HCT116 (cell line): ENCODE measurements at regions not wholly inside any gene's neighbourhood (a gene's known extent, or its start where the extent isn't known, plus 50 kb on each side); places are given as distances from the start of the nearest gene placed in this dataset.

ENCODE experiments used
- ATAC-seq: fragments of 200-7000 bp; cut with Tn5 transposase; 2 replicates; pipeline ENCODE4 v1.9.1; 2020; ENCODE audit warnings: mild to moderate bottlenecking, moderate library complexity
- BruUV-seq: library from RNA; stranded (reverse); fragments of 400-500 nt; replicated peaks from 2 replicates; lab custom pipeline; 2021; lab: Mats Ljungman, UMichigan
- CTCF ChIA-PET: fragments of 300-600 bp; sonication (Branson Sonifier 250); formaldehyde crosslinking; loops from one replicate; lab custom pipeline; 2021; ENCODE audit warnings: antibody characterized with exemption; lab: Charles Lee
- POLR2A ChIA-PET: fragments of 300-600, 350-600 bp; sonication (Branson Sonifier 250); formaldehyde crosslinking; loops from one replicate; lab custom pipeline; 2021; ENCODE audit warnings: antibody characterized with exemption; lab: Charles Lee
- RAD21 ChIA-PET, 2 experiments: fragments of 300-600 bp; sonication (Branson Sonifier 250); formaldehyde crosslinking; loops; one replicate each; lab custom pipeline; 2023; ENCODE audit warnings: low total read pairs in 2 of 2; ENCODE audit not compliant: uncharacterized antibody in 2 of 2, unreplicated experiment in 2 of 2, low non-redundant PET in 1 of 2; lab: Charles Lee
- DNase-seq: peaks from one replicate; pipeline ENCODE4 v3.0.0-alpha.2; 2010; ENCODE audit warnings: low read depth, low spot score
- H2AFZ ChIP-seq: fragments of 200-600 bp; shearing (Covaris generic), sonication (generic); 2 replicates; pipeline ENCODE4 v1.6.1; 2017; ENCODE audit warnings: low read depth, mixed run types, mixed read lengths, antibody characterized with exemption, low read length; ENCODE audit not compliant: poor library complexity, severe bottlenecking
- H3K27ac ChIP-seq: 2 replicates; pipeline ENCODE4 v1.5.1; 2012; ENCODE audit warnings: low read depth, low read length
- H3K27me3 ChIP-seq: fragments of 200-600 bp; sonication (generic); 2 replicates; pipeline ENCODE4 v1.6.1; 2016; ENCODE audit warnings: mixed run types, low read length, mixed read lengths; ENCODE audit not compliant: insufficient read depth
- H3K36me3 ChIP-seq, 2 experiments: fragments of 200-500 bp in 1 of 2; fragments of 200-600 bp in 1 of 2; sonication (Bioruptor generic) in 1 of 2; sonication (generic) in 1 of 2; 2 replicates each; pipeline versions ENCODE4 v1.5.1 to v1.6.1; 2014 to 2016; ENCODE audit warnings: low read length in 2 of 2, inconsistent platforms in 1 of 2, mixed read lengths in 1 of 2, mixed run types in 1 of 2; ENCODE audit not compliant: insufficient read depth in 2 of 2, control insufficient read depth in 1 of 2
- H3K4me1 ChIP-seq, 2 experiments: fragments of 200-600 bp in 1 of 2; sonication (generic) in 1 of 2; 2 replicates each; pipeline versions ENCODE4 v1.5.1 to v1.6.1; 2012 to 2017; ENCODE audit warnings: low read length in 2 of 2, inconsistent platforms in 1 of 2, mild to moderate bottlenecking in 1 of 2, mixed read lengths in 1 of 2, mixed run types in 1 of 2, moderate library complexity in 1 of 2; ENCODE audit not compliant: insufficient read depth in 2 of 2, control insufficient read depth in 1 of 2
- H3K4me2 ChIP-seq: fragments of 200-600 bp; sonication (generic); 2 replicates; pipeline ENCODE4 v1.6.1; 2017; ENCODE audit warnings: mixed run types, low read length, mixed read lengths
- H3K4me3 ChIP-seq, 2 experiments: fragments of 200-600 bp in 1 of 2; sonication (generic) in 1 of 2; replicated peaks in 1 of 2; 2 replicates each; pipeline ENCODE4 v1.5.1; 2011 to 2016; ENCODE audit warnings: low read length in 2 of 2, control low read depth in 1 of 2, low read depth in 1 of 2, mild to moderate bottlenecking in 1 of 2, mixed read lengths in 1 of 2, mixed run types in 1 of 2
- H3K79me2 ChIP-seq: fragments of 200-600 bp; sonication (generic); 2 replicates; pipeline ENCODE4 v1.6.1; 2017; ENCODE audit warnings: mild to moderate bottlenecking, mixed run types, low read length, moderate library complexity, mixed read lengths; ENCODE audit not compliant: insufficient read depth
- H3K9ac ChIP-seq: fragments of 200-600 bp; sonication (generic); 2 replicates; pipeline ENCODE4 v1.6.1; 2016; ENCODE audit warnings: low read length, mixed read lengths
- H3K9me2 ChIP-seq: fragments of 200-600 bp; sonication (generic), shearing (Covaris generic); 2 replicates; pipeline ENCODE4 v1.6.1; 2017; ENCODE audit warnings: mixed run types, mild to moderate bottlenecking, moderate library complexity; ENCODE audit not compliant: insufficient read depth
- H3K9me3 ChIP-seq, 2 experiments: fragments of 200-500 bp in 1 of 2; fragments of 200-600 bp in 1 of 2; sonication (Bioruptor generic) in 1 of 2; sonication (generic) in 1 of 2; 2 replicates each; pipeline ENCODE4 v1.6.1; 2014 to 2017; ENCODE audit warnings: low read length in 2 of 2, mixed read lengths in 2 of 2, inconsistent platforms in 1 of 2, low read depth in 1 of 2, mild to moderate bottlenecking in 1 of 2, mixed run types in 1 of 2, moderate library complexity in 1 of 2; ENCODE audit not compliant: control insufficient read depth in 1 of 2, insufficient read depth in 1 of 2
- H4K20me1 ChIP-seq: fragments of 200-600 bp; sonication (generic), shearing (Covaris generic); 2 replicates; pipeline ENCODE4 v1.6.1; 2017; ENCODE audit warnings: mixed run types, mild to moderate bottlenecking, moderate library complexity; ENCODE audit not compliant: insufficient read depth
- ATF3 ChIP-seq: IDR thresholded peaks from 2 replicates; pipeline ENCODE4 v1.6.1; 2012
- CBX3 ChIP-seq: IDR thresholded peaks from 2 replicates; pipeline ENCODE4 v1.6.1; 2012; ENCODE audit warnings: low read depth
- CTCF ChIP-seq, 3 experiments: fragments of 200-600 bp in 1 of 3; sonication (generic) in 1 of 3; IDR thresholded peaks in 2 of 3; conservative IDR thresholded peaks in 1 of 3; 2 replicates each; pipeline ENCODE4 v1.5.1; 2012 to 2017; ENCODE audit warnings: low read depth in 2 of 3, low read length in 2 of 3, antibody characterized with exemption in 1 of 3, borderline replicate concordance in 1 of 3, control low read depth in 1 of 3, mild to moderate bottlenecking in 1 of 3, mixed read lengths in 1 of 3, mixed run types in 1 of 3, moderate library complexity in 1 of 3; ENCODE audit not compliant: insufficient read depth in 1 of 3
- ELF1 ChIP-seq: IDR thresholded peaks from 2 replicates; pipeline ENCODE4 v1.6.1; 2012; ENCODE audit warnings: low read depth, borderline replicate concordance
- FOSL1 ChIP-seq: IDR thresholded peaks from 2 replicates; pipeline ENCODE4 v1.6.1; 2012; ENCODE audit warnings: low read depth
- POLR2A ChIP-seq: IDR thresholded peaks from 2 replicates; pipeline ENCODE4 v1.7.0; 2011; ENCODE audit warnings: borderline replicate concordance; ENCODE audit not compliant: insufficient read depth, insufficient read length; ENCODE audit errors: extremely low read depth
- POLR2AphosphoS5 ChIP-seq: IDR thresholded peaks from 2 replicates; pipeline ENCODE4 v1.6.1; 2011; ENCODE audit warnings: mild to moderate bottlenecking, low read depth, low read length, moderate library complexity
- RAD21 ChIP-seq: IDR thresholded peaks from 2 replicates; pipeline ENCODE4 v1.6.1; 2012; ENCODE audit warnings: low read depth, mild to moderate bottlenecking
- REST ChIP-seq: IDR thresholded peaks from 2 replicates; pipeline ENCODE4 v1.6.1; 2012; ENCODE audit warnings: low read depth
- SIN3A ChIP-seq: IDR thresholded peaks from 2 replicates; pipeline ENCODE4 v1.6.1; 2012; ENCODE audit warnings: low read depth
- SP1 ChIP-seq: IDR thresholded peaks from 2 replicates; pipeline ENCODE4 v1.6.1; 2012; ENCODE audit warnings: low read depth
- TCF7L2 ChIP-seq: IDR thresholded peaks from 2 replicates; pipeline ENCODE4 v1.7.0; 2011; ENCODE audit warnings: borderline replicate concordance, inconsistent platforms; ENCODE audit not compliant: insufficient read depth, insufficient read length; ENCODE audit errors: extremely low read depth
- YY1 ChIP-seq: IDR thresholded peaks from 2 replicates; pipeline ENCODE4 v1.6.1; 2011; ENCODE audit warnings: low read length, low read depth, moderate library complexity, mild to moderate bottlenecking; ENCODE audit not compliant: insufficient replicate concordance; ENCODE audit errors: extremely low read depth
- ZBTB33 ChIP-seq: IDR thresholded peaks from 2 replicates; pipeline ENCODE4 v1.6.1; 2011; ENCODE audit warnings: mild to moderate bottlenecking, low read length, moderate library complexity; ENCODE audit not compliant: insufficient replicate concordance; ENCODE audit errors: extremely low read depth
- intact Hi-C: fragments of 100-400 bp; cut with micrococcal nuclease; formaldehyde crosslinking; loops from 2 replicates; pipeline ENCODE4 v1.10.0; 2022

- TF ChIP-seq ZBTB33 (no peak), CTCF (IDR thresholded peaks at IDR 0.05 in 2 of 3, conservative IDR thresholded peaks at IDR 0.05 in 1 of 3; ENCODE audit: borderline replicate concordance in 1 of 3, insufficient read depth in 1 of 3, low read depth in 2 of 3, low read length in 2 of 3) (no peak), ELF1 (no peak), SP1 (no peak), POLR2A (no peak), RAD21 (no peak)
Measured at GRCh38 chr5:171710451-171711024, 75.1 kb upstream of the SMIM23 start (continued).

- no peak overlapping the region for H3K4me2 ChIP-seq
- ATAC-seq (no peak), DNase-seq (no peak)
- H3K9me3 ChIP-seq = no peaks in the 10 kb centered on the region
- no peak overlapping the region for H3K27ac ChIP-seq
- CTCF ChIA-PET = no interaction called here
- no peaks in the 10 kb centered on the region for H4K20me1 ChIP-seq
- no peaks in the 10 kb centered on the region for H3K9me2 ChIP-seq
- POLR2A ChIA-PET = no interaction called here
- no peaks in the 10 kb centered on the region for H3K36me3 ChIP-seq
- H3K4me3 ChIP-seq = no peak overlapping the region
- no peaks in the 10 kb centered on the region for H3K79me2 ChIP-seq
- H3K27me3 ChIP-seq = no peaks in the 10 kb centered on the region
- RAD21 ChIA-PET = no interaction called here
- no peaks in the 10 kb centered on the region for H3K4me1 ChIP-seq
- no peak overlapping the region for H3K9ac ChIP-seq
- H2AFZ ChIP-seq = no peak overlapping the region
- intact Hi-C loops = no loop called here
- BruUV-seq = no TSS peak
- no peak for TF ChIP-seq POLR2AphosphoS5
- no peak for TF ChIP-seq REST
- no peak for TF ChIP-seq TCF7L2
- TF ChIP-seq ELF1 = no peak
- TF ChIP-seq FOSL1 = no peak
- TF ChIP-seq POLR2A = no peak
- TF ChIP-seq YY1 = no peak
- no peak for TF ChIP-seq ATF3
- no peak for TF ChIP-seq ZBTB33
- TF ChIP-seq SIN3A = no peak
- TF ChIP-seq CBX3 = no peak
Measured at GRCh38 chr5:171711571-171711970, 74.0 kb upstream of the SMIM23 start.
